Mucosa of descending colon (tissue), 3 donors: ENCODE measurements at regions not wholly inside any gene's neighbourhood (a gene's known extent, or its start where the extent isn't known, plus 50 kb on each side); places are given as distances from the start of the nearest gene placed in this dataset.
A peak's percentile ranks its signal among the peaks of the same experiment; 100 is the strongest.
"Not testable (repeated sequence)": the region's sequence is repeated elsewhere in the genome, so short reads cannot be mapped to it uniquely, and the experiment has no call there.

ENCODE experiments used
- ATAC-seq: fragments of 200-7000 bp; cut with Tn5 transposase; one replicate; pipeline ENCODE4 v1.9.1; 2020; ENCODE audit warnings: mild to moderate bottlenecking, moderate library complexity
- DNase-seq, 3 donors: peaks; one replicate each; pipeline ENCODE4 v3.0.0-alpha.2; 2020
- H3K36me3 ChIP-seq: fragments of 200-600 bp; one replicate; pipeline ENCODE4 v1.8.0; 2021; ENCODE audit warnings: low read depth, mild to moderate bottlenecking
- H3K4me1 ChIP-seq: fragments of 200-600 bp; one replicate; pipeline ENCODE4 v1.8.0; 2021; ENCODE audit warnings: low read depth, mild to moderate bottlenecking
- H3K4me3 ChIP-seq: fragments of 200-600 bp; one replicate; pipeline ENCODE4 v1.8.0; 2021; ENCODE audit warnings: mild to moderate bottlenecking
- H3K9me3 ChIP-seq: fragments of 200-600 bp; one replicate; pipeline ENCODE4 v1.8.0; 2021; ENCODE audit warnings: mild to moderate bottlenecking
- intact Hi-C, 2 donors: fragments of 100-400 bp; cut with DNase I in 1 of 2; cut with micrococcal nuclease in 1 of 2; formaldehyde crosslinking; loops; one replicate each; pipeline versions ENCODE4 v1.11.0 to v1.11.1; 2022; cut with DNase I, micrococcal nuclease
- TF ChIP-seq, protein P1 (sequence below): fragments of 200-600 bp; IDR thresholded peaks from one replicate; pipeline ENCODE4 v1.8.0; 2022; ENCODE audit warnings: antibody characterized with exemption, mild to moderate bottlenecking
- donor health status: DM: no; HTN: no; CAD: no; lungs with moderate emphysema.
- donor health status: DM: no; HTN: no; CAD: no.
- donor health status: DM: no; HTN: yes; CAD: no.

DNA sequence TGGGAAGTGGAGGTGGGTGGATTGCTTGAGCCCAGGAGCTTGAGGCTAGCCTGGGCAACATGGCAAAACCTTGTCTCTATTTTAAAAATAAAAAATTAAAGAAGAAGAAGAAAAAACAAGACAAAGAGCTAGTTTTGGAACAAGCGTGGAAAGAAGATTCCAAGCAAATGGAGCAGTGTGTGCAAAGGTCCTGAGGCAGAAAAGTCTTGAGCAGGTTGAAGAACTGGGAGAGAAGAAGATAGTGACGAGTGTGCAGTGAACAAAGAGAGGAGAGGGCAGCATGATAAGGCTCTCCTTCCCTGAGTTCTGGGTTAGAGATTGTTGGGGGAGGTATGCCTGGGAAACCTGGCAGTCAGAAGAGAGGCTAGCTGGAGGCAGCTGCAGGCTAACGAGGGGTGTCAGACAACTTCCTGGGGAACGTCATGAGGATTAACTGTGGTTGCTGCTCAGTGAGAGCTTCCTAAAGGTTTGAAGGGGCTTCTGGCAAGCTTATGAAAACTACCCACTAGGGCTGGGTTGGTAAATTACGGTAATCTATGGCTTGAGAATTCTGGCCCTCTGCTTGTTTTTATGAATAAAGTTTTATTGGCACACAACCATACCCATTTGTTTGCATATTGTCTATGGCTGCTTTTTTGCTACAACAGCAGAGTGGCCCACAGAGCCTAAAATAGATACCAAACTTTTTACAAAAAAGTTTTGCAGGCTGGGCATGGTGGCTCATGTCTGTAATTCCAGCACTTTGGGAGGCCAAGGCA, 128.9 kb downstream of the ZFP64 start:
- DNase-seq (no peak), ATAC-seq (no peak)
- Histone ChIP-seq H3K9me3 (no peaks in the 10 kb centered on the region), H3K4me1 (no peaks in the 10 kb centered on the region), H3K36me3 (no peaks in the 10 kb centered on the region), H3K4me3 (no peak overlapping the region)
- TF ChIP-seq, protein P1, sequence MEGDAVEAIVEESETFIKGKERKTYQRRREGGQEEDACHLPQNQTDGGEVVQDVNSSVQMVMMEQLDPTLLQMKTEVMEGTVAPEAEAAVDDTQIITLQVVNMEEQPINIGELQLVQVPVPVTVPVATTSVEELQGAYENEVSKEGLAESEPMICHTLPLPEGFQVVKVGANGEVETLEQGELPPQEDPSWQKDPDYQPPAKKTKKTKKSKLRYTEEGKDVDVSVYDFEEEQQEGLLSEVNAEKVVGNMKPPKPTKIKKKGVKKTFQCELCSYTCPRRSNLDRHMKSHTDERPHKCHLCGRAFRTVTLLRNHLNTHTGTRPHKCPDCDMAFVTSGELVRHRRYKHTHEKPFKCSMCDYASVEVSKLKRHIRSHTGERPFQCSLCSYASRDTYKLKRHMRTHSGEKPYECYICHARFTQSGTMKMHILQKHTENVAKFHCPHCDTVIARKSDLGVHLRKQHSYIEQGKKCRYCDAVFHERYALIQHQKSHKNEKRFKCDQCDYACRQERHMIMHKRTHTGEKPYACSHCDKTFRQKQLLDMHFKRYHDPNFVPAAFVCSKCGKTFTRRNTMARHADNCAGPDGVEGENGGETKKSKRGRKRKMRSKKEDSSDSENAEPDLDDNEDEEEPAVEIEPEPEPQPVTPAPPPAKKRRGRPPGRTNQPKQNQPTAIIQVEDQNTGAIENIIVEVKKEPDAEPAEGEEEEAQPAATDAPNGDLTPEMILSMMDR, result no peak
- intact Hi-C loops, result no loop called here

DNA sequence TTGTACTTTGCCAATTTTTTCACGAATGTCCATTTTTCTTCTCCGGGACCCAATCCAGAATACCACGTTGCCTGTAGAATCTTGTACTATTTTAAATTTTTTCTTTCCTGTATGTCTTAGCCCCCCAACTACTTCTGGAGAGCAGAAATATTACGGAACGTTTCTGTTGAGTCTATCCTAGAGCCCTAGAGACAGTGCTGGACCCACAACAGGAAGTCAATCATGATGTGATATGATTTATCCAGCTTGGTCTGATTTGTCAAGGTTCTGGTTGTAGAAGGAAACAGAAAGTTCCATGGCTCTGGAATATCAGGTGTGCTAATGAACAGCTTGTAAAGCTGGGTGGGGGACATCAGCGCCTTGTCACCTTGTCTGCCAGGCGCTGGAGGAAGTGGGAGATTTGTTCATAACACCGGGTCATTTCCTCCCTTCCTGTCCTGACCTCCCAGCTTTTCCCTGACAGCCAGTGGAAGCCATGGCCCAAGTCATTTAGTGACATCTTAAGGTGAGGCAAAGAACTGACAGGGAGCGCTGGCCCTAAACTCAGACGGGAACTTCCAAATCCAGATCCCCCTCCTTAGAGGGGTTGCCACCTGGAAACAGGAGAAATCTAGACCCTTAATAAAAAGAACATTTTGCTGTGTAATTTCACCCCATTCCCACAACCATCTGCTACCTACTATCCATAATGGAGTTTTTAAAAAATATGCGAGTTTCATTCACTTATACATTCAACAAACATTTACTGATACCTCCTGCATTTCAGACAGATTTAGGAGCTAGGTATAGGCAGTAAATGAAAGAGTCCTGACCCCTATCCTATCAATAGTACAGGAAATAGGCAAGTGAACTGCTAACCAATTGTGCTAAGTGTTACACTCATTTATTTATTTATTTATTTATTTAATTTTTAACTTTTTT, 130.5 kb downstream of the ZFP64 start:
- DNase-seq (peak in 1 of 3 donors; percentile 13), ATAC-seq (peak; percentile 79)
- H3K9me3 ChIP-seq, result peaks cover 11% of the 10 kb centered on the region

DNA sequence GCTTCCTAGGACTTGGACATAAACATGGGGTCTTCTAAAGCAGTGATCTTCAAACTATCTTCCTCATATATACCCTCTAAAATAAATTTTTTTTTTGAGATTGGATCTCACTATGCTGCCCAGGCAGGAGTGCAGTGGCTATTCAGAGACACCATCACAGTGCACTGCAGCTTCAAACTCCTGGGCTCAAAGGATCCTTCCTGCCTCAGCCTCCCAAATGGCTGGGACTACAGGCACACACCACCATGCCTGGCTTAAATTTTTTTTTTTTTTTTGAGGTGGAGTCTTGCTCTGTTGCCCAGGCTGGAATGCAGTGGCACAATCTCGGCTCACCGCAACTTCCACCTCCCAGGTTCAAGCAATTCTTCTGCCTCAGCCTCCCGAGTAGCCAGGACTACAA, 134.4 kb downstream of the ZFP64 start:
- H3K4me3 ChIP-seq, DNase-seq, H3K4me1 ChIP-seq, intact Hi-C loops, H3K36me3 ChIP-seq, ATAC-seq: not testable (repeated sequence)
- peaks cover 11% of the 10 kb centered on the region for H3K9me3 ChIP-seq

More for the DNA sequence above, 130.5 kb downstream of the ZFP64 start:
- TF ChIP-seq, protein P1, result no peak
- intact Hi-C loops, result no loop called here
- Histone ChIP-seq H3K4me1 (no peaks in the 10 kb centered on the region), H3K36me3 (no peaks in the 10 kb centered on the region), H3K4me3 (no peak overlapping the region)

DNA sequence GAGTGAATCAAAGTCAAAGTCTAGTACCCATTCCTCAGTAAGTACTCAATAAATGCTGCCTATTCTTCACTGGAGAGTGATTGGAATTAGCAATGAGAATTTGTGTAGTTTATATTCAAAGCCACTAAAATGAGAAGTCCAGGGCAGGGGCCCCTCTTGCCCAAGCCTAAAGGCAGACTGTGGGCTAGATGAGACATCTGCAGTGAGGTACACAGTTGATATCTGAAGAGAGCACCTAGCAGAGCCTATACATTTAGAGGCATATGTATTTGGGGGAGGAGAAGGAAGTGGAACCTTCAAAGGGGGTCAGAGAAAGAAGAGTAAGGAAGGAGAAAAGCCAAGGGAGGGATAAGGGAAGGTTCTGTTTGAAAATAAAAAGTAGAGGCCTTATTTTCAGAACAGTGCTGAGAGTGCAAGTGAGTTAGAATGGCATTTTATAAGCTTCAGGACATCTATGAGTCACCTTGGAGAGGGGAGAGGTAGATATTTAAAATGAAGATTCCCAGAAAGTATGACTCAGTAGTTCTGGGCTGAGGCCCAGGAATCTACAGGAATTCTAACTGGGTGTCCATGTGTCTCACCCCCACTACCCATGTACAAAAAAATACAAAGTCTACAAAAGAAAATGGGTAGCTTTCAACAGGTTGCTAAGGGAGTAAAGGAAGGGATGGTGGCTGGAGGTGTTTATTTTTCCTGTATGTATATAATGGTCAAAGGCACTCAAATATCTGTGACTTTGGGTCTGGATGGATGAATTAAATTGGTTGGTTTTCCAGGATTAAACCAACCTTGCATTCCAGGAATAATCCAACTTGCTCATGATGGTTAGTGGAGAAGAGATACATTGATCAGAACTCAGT, 135.1 kb downstream of the ZFP64 start:
- DNase-seq (no peak), ATAC-seq (no peak)
- TF ChIP-seq, protein P1, result no peak
- Histone ChIP-seq H3K4me1 (no peaks in the 10 kb centered on the region), H3K4me3 (no peak overlapping the region), H3K36me3 (no peaks in the 10 kb centered on the region), H3K9me3 (peaks cover 11% of the 10 kb centered on the region)
- intact Hi-C loops, result no loop called here

DNA sequence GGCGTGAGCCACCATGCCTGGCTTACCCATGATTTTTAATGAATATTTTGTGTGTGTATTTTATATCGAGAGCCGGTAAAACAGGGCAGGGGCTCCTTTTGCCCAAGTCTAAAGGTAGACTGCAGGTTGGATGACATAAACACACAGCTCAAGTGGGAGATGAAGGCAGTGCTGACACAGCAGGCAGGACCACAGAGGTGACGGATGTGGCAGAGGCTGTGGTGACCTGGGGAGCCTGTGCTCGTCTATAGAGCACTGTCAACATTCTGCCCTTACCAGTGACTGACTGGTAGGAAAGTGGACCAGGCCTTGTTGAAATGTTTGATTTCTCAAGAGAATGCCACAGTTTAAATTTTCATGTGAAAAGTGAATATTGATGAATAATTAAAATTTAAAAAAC, 137.5 kb downstream of the ZFP64 start:
- TF ChIP-seq, protein P1, result no peak
- Histone ChIP-seq H3K36me3 (no peaks in the 10 kb centered on the region), H3K4me1 (no peaks in the 10 kb centered on the region), H3K4me3 (no peak overlapping the region), H3K9me3 (peaks cover 11% of the 10 kb centered on the region)
- peak in 1 of 3 donors; percentile 24 for DNase-seq
- intact Hi-C loops, result no loop called here
- peak; percentile 60 for ATAC-seq
